ENCODE measurements at regions not wholly inside any gene's neighbourhood (a gene's known extent, or its start where the extent isn't known, plus 50 kb on each side); places are given as distances from the start of the nearest gene placed in this dataset.

- TF ChIP-seq, protein P1, sequence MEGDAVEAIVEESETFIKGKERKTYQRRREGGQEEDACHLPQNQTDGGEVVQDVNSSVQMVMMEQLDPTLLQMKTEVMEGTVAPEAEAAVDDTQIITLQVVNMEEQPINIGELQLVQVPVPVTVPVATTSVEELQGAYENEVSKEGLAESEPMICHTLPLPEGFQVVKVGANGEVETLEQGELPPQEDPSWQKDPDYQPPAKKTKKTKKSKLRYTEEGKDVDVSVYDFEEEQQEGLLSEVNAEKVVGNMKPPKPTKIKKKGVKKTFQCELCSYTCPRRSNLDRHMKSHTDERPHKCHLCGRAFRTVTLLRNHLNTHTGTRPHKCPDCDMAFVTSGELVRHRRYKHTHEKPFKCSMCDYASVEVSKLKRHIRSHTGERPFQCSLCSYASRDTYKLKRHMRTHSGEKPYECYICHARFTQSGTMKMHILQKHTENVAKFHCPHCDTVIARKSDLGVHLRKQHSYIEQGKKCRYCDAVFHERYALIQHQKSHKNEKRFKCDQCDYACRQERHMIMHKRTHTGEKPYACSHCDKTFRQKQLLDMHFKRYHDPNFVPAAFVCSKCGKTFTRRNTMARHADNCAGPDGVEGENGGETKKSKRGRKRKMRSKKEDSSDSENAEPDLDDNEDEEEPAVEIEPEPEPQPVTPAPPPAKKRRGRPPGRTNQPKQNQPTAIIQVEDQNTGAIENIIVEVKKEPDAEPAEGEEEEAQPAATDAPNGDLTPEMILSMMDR (conservative IDR thresholded peaks at IDR 0.05; ENCODE audit: low read length) = no peak
- no peak for TF ChIP-seq EZH2phosphoT487 (IDR thresholded peaks at IDR 0.05; ENCODE audit: borderline replicate concordance, low read depth, low read length)
These were observed 63.2 kb upstream of the BCL6 start for GRCh38 chr3:187808527-187808895.
